Activated CD8-positive, alpha-beta memory T cell treated with anti-CD3 and anti-CD28 coated beads for 24 hours (primary cell): ENCODE measurements at regions not wholly inside any gene's neighbourhood (a gene's known extent, or its start where the extent isn't known, plus 50 kb on each side); places are given as distances from the start of the nearest gene placed in this dataset.

ENCODE experiments used
- DNase-seq: peaks from one replicate; pipeline ENCODE4 v3.0.0-alpha.2; 2020

GRCh38 chr2:45134014-45134413 is 124.8 kb upstream of the SIX2 start:
- no peak for DNase-seq

GRCh38 chr2:45132551-45132950 is 123.3 kb upstream of the SIX2 start:
- no peak for DNase-seq

GRCh38 chr2:45131587-45131986 is 122.3 kb upstream of the SIX2 start:
- no peak for DNase-seq

- no peak for DNase-seq
Observed at GRCh38 chr2:45130736-45131135, 121.5 kb upstream of the SIX2 start.

- DNase-seq = no peak
Observed at GRCh38 chr2:45128580-45128997, 119.3 kb upstream of the SIX2 start.

GRCh38 chr2:45127891-45128290 is 118.6 kb upstream of the SIX2 start:
- no peak for DNase-seq

GRCh38 chr2:45127321-45127720 is 118.1 kb upstream of the SIX2 start:
- no peak for DNase-seq

GRCh38 chr2:45125232-45125631 is 116.0 kb upstream of the SIX2 start:
- DNase-seq = no peak

GRCh38 chr2:45124456-45124855 is 115.2 kb upstream of the SIX2 start:
- DNase-seq = no peak

GRCh38 chr2:45123521-45124191 is 114.4 kb upstream of the SIX2 start:
- DNase-seq = no peak

GRCh38 chr2:45123065-45123464 is 113.8 kb upstream of the SIX2 start:
- no peak for DNase-seq

GRCh38 chr2:45121236-45121927 is 112.1 kb upstream of the SIX2 start:
- DNase-seq = no peak

- no peak for DNase-seq
Observed at GRCh38 chr2:45120546-45120945, 111.3 kb upstream of the SIX2 start.

- DNase-seq = no peak
Observed at GRCh38 chr2:45119855-45120254, 110.6 kb upstream of the SIX2 start.

- no peak for DNase-seq
Observed at GRCh38 chr2:45119038-45119437, 109.8 kb upstream of the SIX2 start.

GRCh38 chr2:45117383-45117782 is 108.1 kb upstream of the SIX2 start:
- no peak for DNase-seq

- no peak for DNase-seq
Observed at GRCh38 chr2:45115181-45115580, 105.9 kb upstream of the SIX2 start.

GRCh38 chr2:45114221-45114955 is 105.1 kb upstream of the SIX2 start:
- DNase-seq = no peak

- DNase-seq = no peak
Observed at GRCh38 chr2:45112750-45113149, 103.5 kb upstream of the SIX2 start.

- DNase-seq = no peak
Observed at GRCh38 chr2:45105050-45105582, 95.9 kb upstream of the SIX2 start.

- DNase-seq = no peak
Observed at GRCh38 chr2:45104429-45104828, 95.2 kb upstream of the SIX2 start.

- no peak for DNase-seq
Observed at GRCh38 chr2:45103351-45104345, 94.4 kb upstream of the SIX2 start.
